ENCODE measurements at regions not wholly inside any gene's neighbourhood (a gene's known extent, or its start where the extent isn't known, plus 50 kb on each side); places are given as distances from the start of the nearest gene placed in this dataset.

DNA sequence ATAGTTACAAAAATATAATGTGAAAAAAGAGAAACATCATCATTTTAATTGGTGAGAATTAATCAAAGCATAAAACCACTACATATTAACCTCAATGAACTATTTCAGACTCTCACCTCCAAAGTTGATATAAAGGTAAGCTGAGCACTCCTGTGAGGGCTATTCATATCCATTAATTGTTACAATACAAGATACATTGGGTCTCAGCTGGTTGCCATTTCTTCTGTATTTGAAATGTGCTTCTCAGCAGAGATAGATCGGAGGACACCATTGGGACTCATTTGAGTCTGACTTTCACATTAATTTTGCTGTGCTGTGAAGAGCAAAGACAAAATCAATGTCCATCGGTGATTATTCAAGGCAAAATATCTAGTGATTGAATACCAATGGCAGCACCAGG lies 459.5 kb upstream of the GOT2 start:
- DNase-seq: no peak

DNA sequence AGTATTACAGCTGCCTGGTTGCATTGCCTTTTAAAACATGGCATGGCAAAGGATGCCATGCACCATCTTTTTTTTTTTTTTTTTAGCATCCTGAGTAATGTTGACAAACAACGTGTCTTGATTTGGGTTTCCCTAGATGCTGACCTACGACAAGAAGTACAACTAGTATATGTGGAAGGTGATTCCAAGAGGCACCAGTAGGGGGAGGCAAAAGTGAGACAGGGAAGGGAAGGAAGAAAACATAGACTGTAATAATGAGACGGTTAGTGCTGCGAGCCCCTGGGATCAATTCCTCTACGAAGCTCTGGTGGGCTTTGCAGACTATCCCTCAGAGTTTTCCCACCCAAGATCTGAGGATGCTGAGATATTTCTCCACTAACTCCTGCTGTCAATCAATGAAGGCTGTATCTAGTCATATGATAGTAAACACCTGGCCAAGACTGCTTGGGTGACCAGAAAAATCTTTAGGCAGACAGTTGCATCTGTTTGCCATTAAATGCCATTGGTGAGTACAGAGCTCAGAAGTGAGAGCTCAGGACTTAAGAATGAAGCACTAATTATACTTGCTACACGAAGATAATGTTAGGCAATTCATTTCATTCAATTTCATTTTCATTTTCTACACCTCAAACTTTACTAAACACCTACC lies 458.6 kb upstream of the GOT2 start:
- peak; percentile 28 to 75 (median 63) for DNase-seq

GRCh38 chr16:59190731-59191130 lies 456.6 kb upstream of the GOT2 start:
- DNase-seq: no peak

DNA sequence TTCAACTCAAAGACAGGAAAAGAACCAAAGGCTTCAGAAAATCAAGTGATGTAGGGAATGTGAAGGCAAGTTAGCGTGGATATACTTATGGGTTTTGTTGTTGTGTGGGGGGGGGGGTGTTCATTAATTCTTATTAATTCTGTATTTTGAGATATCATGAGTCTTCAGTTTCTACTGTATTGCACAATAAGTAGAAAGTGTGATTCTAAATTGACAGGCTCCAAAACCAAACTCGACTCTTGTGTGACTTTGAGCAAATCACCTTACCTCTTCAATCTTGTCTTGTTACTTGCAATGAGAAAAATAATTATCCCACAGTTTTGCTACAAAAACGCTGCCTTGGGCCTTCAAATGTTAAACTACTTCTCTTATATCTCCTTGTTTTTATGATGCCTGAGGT lies 453.9 kb upstream of the GOT2 start:
- DNase-seq: no peak

GRCh38 chr16:59181821-59182420 lies 447.8 kb upstream of the GOT2 start:
- DNase-seq: no peak

DNA sequence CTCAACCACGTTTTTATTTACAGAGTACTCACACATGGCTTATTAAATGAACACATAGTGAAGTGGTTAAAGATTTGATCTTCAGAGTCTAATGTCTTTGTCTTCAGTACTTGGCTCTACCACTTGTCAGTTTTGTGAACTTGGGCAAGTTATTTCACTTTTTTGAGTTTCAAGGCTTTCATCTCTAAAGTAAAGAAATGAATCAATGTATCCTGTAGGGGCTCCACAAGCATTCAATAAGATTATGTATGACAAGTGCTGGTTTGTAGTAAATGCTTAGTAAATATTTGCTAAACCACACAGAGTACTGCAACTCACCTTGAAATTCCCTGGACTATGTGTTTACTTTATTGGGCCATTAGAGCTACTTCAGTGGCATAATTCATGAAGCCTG lies 446.0 kb upstream of the GOT2 start:
- DNase-seq: no peak

DNA sequence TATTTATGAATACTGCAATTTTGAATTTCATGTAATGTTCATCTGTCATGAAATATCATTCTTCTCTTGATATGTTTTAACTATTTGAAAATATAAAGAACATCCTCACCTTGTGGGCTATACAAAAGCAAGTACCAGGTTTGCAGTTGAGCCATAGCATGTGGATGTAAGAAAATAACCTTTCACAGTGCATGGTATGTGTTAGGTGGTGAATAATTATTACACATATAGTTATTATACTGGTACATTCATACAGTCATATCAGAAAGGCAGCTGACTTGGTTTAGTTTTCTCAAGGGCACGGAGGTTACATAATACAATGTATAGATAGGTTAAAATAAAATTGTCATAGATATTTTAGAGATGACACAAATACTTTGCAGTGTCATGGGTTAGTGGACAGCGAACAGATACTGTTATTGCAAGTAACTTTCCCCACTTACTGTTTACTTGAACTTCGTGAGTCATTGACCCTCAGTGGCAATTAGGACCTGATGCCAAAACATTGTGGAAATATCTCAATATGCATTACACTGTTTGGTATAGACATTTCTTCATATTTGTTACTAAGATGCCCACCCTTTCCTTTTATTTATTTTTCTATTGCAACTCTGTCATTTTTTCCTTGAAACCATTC lies 445.4 kb upstream of the GOT2 start:
- no peak for DNase-seq

GRCh38 chr16:59173408-59173831 lies 439.3 kb upstream of the GOT2 start:
- DNase-seq: no peak

DNA sequence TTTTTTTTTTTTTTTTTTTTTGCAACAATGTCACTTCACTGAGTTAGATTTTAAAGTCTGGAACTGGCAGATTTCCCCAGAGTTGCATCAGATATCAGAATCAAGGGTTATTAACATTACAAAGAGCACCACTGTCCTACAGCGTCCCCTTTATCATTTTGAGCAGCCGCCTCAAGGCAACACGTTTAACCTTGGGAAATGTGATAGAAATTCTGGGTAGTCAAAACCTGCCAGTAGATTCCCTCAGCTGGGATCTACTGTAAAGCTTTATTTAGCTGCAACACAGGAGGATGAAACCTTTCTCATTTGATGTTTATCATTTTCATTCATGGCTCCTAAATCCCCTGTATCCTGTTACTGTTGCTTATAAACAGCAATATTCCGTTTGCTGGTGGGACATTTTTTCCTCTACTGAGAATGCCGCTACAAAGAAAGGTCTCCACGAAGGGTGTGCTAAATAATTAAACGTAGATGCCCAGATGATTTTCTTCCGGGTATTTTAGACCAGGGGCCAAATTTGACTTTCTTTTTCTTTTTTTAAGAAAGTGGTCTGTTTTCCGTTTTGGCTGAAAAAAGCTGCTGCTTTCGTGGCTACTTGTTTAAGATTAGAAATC lies 436.1 kb upstream of the GOT2 start:
- DNase-seq: no peak

DNA sequence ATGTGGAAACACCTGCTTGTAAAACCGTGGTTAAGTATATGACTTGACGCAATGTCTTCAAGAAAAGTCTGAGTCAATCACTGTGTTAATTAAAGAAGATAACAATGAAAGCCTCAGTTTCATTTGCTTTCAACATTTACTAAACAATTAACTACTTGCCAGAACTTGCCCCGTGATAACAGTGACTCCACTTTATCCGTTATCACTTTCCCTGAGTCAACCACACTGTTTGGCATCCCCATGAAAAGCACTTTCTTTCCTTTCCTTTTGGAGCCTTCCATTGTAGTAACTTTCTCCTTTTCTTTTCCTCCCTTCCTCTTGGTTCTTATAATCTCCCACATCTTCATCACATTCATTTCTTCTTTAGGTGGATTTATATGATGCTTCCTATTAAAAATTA lies 435.1 kb upstream of the GOT2 start:
- DNase-seq: no peak

GRCh38 chr16:59168461-59169114 lies 434.5 kb upstream of the GOT2 start:
- no peak for DNase-seq

DNA sequence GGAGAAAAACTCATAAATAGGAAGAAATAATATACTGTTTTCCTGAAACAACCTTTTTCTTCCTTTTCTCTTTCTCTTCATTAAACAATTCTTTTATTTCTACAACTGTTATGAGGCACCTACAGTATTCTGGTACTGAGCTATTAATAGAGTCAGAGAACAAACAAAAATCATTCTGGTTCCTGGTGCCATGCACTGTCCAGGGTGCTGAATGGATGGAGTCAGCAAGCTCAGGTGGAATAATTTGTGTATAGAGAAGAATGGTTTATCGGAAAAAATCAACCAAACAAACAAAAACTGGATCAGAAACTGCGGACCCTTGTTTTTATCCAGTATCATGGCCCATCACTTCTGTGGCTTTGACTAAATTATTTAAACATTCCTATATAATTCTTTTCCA lies 430.3 kb upstream of the GOT2 start:
- no peak for DNase-seq

DNA sequence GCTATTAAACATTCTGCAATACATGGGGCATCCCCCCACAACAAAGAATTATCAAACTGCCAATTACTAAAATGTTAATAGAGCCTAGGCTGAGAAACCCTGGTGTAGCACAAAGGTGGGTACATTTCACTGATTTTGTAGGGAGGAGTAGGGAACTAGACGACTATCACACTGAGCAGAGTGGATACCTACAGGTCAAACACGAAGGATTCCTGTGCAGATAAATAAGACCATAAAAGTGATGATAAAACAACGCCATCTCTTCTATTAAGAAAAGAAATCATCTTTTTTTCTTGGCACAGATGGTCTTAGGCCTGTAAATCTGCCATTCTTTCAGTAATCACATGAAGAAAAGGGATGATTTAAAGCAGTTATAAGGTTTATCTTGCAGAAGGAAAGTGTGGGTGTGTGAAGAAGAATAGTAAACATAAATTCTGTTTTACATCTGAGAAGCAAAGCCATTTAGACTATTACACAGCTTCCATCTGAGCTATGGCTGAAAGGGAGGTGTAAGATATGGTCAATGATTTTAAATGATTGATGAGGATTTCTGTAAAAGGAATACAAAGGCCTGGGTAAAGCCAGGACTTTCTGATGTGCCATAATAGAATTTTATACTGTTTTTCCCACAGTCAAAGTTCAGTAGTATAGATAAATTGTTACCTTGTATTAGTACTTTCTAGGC lies 429.4 kb upstream of the GOT2 start:
- no peak for DNase-seq

DNA sequence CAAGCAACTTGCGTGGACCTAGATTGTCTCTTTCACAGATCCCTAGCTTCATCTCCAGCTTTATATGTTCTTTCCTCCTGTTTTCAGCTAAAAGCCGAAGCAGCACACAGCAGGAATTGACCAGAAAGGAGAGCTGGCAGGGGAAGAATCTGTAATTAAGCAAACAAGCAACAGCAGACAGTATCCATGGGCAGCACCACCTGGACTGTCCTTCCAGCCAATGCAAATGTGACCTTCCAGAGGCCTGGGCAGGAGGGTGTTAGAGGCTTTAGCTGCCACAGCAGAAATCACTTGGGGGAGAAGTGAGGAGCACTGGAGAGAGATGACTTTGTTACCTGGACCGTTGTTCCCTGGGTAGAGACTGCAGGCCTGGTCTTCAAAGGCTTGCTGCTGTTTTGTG lies 427.6 kb upstream of the GOT2 start:
- DNase-seq: no peak

DNA sequence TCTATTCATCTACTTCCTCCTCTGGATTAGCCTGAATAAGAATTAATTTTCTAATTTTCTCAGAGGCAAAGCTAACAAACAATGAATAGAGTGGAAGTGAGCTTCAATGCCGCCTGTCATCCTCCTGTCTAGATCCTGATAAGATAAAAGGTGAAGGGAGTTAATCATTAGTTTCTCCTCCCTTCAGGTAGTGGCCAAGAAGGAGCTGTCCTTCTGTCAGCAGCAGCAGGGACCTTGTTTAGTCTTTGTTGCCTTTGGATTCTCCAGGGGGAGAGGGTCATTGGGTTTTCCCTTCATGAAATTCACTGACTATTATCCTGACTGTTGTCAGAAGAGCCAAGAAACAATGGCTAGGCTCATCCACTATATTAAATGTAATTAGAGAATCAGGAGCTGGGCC lies 420.2 kb upstream of the GOT2 start:
- DNase-seq: no peak

DNA sequence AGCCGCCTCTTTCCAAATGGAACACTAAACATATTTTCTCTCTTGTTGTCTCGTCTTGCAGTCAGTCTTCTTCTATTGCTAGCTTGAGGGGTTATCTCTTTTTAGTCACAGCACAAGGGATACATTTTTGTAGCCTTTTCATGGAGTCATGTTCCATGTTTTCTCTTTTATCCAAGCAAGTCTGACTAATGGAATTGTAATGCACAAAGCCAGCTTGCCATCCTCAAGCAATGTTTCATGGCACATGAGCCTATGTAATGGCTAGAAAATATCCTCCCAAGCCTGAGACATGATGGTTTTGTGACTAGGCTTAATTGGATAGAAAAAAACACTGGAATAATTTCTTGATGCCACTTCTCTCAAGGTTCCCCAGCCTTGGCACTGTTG lies 414.6 kb upstream of the GOT2 start:
- no peak for DNase-seq

DNA sequence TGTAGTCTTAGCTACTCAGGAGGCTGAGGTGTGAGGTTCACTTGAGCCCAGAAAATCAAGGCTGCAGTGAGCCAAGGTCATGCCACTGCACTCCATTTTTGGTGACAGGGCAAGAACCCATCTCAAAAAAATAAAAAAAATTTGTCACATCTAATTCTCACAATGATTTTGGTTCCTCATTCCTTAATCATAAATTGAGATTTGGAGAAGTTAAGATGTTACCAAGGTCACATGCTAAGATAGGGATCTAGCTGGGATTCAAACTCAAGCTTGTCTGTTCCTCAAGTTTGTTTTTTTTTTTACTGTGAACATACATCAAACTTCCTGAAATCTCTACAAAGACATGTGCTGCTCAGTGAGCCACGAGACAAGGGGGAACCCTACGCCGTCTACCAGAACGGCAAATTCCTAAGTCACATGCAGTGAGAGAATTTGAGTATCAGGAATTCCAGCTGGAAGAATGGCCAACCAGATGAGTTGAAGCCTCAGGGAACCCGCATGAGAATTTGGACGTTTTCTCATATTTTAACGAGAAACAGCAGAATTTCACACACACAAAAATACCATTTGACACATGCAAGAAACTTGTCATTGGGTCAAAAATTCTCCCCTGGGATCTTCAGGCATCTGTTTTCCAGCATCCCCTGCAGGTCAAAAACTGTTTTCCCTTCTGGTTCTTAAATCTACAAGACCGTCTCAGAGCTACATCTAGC lies 414.1 kb upstream of the GOT2 start:
- peak in 1 of 3 donors; percentile 10 for DNase-seq

GRCh38 chr16:59146140-59146539 lies 412.0 kb upstream of the GOT2 start:
- no peak for DNase-seq

GRCh38 chr16:59144841-59145240 lies 410.7 kb upstream of the GOT2 start:
- DNase-seq: no peak

- DNase-seq: no peak
Observed at GRCh38 chr16:59144326-59144725, 410.2 kb upstream of the GOT2 start.

GRCh38 chr16:59126486-59126885 lies 392.4 kb upstream of the GOT2 start:
- no peak for DNase-seq

DNA sequence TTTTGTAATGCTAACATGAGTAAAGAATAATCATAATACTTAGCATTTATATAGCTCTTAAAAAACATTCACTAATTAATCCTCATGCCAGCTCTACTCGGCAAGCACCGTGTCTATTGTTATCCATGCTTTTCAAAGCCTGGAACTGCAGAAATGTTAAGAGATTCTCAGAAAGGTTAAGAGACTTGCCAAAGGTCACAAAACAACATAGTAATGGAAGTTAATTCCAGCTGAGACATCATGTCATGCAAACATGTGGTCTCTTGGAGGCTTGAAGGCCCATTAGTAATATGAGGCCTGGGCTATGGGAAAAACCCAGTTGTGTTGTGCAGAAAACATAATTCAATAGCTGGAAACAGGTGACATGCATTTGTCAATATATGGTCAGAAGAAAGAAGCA lies 389.9 kb upstream of the GOT2 start:
- DNase-seq: no peak

Data from suppressor macrophage treated with lipopolysaccharide for 1 hour (primary cell).